C4-2B (cell line): ENCODE measurements at regions not wholly inside any gene's neighbourhood (a gene's known extent, or its start where the extent isn't known, plus 50 kb on each side); places are given as distances from the start of the nearest gene placed in this dataset.

Experiments used
- H3K27ac ChIP-seq: fragments of 450-650 bp; 2 replicates; pipeline ENCODE4 v1.5.1; 2017
- ZFX ChIP-seq: fragments of 450-650 bp; IDR thresholded peaks from 2 replicates; pipeline ENCODE4 v1.6.1; 2017
- TF ChIP-seq, protein P1 (sequence below): fragments of 450-650 bp; conservative IDR thresholded peaks from 2 replicates; pipeline ENCODE4 v1.5.1; 2017; ENCODE audit warnings: mild to moderate bottlenecking

DNA sequence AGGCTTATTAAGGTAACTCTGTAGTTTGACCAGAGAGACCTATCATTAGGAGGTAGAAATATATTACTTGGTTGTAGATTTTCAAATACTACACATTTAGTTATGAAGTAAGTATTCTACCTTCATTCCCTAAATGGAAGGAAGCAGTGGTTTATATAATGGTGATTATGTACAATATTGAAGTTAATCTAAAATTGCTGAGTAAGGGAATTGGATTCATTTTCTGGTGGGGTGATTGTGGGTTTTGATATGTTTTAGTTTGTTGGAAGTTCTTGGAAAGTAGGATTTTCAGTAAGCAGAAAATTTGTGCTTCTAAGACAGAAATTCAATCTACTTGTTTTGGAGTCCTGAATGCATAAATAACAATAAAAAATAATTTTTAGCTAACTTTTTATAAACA is 1830.9 kb upstream of the ADGRL3 start:
- no peak overlapping the region for H3K27ac ChIP-seq
- TF ChIP-seq ZFX: no peak
- TF ChIP-seq, protein P1, sequence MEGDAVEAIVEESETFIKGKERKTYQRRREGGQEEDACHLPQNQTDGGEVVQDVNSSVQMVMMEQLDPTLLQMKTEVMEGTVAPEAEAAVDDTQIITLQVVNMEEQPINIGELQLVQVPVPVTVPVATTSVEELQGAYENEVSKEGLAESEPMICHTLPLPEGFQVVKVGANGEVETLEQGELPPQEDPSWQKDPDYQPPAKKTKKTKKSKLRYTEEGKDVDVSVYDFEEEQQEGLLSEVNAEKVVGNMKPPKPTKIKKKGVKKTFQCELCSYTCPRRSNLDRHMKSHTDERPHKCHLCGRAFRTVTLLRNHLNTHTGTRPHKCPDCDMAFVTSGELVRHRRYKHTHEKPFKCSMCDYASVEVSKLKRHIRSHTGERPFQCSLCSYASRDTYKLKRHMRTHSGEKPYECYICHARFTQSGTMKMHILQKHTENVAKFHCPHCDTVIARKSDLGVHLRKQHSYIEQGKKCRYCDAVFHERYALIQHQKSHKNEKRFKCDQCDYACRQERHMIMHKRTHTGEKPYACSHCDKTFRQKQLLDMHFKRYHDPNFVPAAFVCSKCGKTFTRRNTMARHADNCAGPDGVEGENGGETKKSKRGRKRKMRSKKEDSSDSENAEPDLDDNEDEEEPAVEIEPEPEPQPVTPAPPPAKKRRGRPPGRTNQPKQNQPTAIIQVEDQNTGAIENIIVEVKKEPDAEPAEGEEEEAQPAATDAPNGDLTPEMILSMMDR: no peak

DNA sequence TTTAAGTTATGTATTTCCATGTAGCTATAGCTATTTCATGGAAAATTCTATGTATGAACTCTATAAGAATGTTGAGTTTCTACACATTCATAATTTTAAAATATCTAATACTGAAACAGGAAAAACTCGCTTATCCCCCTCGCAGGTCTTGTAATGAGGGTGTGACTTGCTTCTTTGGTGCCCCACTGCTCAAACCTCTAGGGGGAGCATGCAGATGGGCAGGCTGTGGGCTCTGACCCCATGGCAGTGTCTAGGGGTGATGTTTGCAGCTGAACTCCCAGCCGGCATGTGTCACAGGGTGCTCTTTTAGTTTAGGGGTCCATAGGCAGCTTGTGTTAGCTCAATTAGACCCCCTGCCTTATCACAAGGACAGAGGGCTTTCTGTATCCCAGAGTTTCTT is 1825.7 kb upstream of the ADGRL3 start:
- H3K27ac ChIP-seq: no peak overlapping the region
- TF ChIP-seq ZFX: no peak
- TF ChIP-seq, protein P1: peak; percentile 11; the same call in 1 of the 2 replicates

DNA sequence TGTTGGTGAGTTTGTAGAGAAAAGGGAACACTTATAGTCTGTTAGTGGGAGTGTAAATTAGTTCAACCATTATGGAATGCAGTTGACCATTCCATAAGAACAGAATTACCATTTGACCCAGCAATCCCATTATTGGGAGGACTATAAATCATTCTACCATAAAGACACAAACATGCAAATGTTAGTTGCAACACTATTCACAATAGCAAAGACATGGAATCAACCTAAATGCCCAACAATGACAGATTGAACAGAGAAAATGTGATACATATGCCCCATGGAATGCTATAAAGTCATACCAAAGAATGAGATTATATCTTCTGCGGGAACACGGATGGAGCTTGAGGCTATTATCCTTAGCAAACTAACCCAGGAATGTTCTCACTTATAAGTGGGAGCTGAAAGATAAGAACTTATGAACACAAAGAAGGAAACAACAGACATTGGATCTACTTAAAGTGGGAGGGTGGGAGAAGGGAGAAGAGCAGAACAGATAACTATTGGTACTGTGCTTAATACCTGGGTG is 1819.2 kb upstream of the ADGRL3 start:
- TF ChIP-seq ZFX: no peak
- TF ChIP-seq, protein P1: no peak
- no peak overlapping the region for H3K27ac ChIP-seq

DNA sequence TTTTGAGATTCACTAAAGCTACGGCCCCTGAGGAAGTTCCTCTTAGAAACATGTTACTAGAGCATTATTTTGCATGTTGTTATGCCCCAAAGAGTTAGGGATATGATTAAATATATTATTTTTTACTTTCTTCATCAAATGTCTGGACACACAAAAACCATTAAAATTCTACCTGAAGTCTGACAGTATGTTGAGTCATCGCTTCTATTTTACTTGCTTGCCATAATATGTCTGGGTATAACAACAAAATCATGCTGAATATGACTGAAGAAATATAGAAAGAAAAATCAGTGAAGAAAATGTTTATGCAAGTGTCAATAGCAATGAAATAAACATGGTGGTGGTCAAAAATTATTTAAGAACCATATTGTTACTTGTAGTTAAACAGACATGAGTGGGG is 1818.5 kb upstream of the ADGRL3 start:
- no peak for TF ChIP-seq ZFX
- TF ChIP-seq, protein P1: no peak
- H3K27ac ChIP-seq: no peak overlapping the region

DNA sequence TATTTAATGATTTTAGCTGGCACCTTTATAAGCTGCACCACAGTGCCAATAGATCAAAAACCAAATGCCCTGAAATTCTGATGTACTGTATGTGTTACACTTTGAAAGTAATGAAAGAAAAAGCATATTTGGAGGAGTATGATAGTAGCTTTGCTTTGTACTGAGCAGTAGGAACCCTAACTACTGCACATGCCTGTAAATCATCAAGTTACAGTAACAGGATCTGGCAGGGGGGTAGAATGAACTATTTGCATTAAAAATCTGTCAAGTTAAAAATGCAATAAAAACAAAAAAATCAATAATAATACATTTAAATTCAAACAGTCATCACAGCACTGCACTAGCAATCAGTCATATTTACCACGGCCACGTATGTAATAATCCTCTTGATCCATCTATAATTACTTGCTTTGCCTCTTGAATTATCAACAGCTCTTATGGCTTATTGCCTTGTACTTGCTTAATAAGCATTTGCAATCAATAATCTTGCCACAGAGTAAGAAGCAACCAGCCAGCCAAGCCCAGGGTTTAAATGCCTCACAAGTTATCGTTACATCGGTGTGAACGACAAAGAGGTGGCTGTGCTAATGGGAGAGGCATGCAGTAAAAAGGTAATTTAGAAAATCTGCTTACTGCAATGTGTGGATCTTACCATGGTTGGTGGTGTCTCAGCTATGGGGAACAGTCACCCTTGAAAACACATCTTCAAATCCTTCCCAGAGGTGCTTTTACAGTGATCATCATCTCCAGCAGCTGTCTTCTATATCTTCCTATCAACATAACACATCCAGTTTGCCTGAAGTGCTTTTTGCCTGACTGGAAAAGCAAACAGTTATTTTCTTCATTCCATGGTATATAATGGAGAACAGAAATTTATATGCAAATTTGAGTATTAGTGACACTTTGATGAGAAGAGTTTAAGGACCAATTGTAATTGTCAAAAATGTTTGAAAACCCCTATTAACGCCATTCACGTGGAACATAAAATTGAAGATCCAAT is 1812.1 kb upstream of the ADGRL3 start:
- no peak for TF ChIP-seq ZFX
- TF ChIP-seq, protein P1: no peak
- H3K27ac ChIP-seq: no peak overlapping the region

DNA sequence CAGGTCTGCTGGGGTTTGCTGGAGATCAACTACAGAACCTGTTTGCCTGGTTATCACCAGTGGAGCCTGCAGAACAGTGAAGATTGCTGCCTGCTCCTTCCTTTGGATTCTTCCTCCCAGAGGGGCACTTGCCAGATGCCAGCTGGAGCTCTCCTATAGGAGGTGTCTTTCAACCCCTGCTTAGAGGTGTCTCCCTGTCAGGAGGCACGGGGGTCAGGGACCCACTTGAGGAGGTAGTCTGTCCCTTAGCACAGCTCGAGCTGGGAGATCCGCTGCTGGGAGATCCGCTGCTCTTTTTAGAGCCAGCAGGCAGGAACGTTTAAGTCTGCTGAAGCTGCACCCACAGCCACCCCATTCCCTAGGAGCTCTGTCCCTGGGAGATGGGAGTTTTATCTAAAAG is 1806.3 kb upstream of the ADGRL3 start:
- no peak overlapping the region for H3K27ac ChIP-seq
- TF ChIP-seq ZFX: no peak
- TF ChIP-seq, protein P1: no peak

DNA sequence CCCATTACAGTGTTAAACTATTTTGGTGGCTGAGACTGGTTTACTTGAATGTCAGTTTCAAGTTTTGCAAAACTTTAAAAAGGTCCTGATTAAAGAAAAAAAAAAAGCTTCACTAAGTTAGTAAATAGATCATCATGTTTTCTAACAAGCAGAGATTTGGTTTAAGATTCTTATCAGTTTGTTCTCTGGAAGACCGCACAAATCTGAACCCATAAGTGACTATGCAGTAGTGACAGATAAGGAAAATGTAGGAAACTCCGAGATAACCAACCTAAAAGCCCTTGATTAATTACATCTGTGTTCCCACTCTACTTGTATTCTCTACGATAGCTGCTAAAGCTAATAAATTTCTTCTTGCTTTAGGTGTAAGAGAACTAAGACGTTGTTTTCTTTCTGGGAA is 1799.8 kb upstream of the ADGRL3 start:
- TF ChIP-seq, protein P1: no peak
- no peak for TF ChIP-seq ZFX
- H3K27ac ChIP-seq: no peak overlapping the region
